ENCODE measurements at regions not wholly inside any gene's neighbourhood (a gene's known extent, or its start where the extent isn't known, plus 50 kb on each side); places are given as distances from the start of the nearest gene placed in this dataset.

DNA sequence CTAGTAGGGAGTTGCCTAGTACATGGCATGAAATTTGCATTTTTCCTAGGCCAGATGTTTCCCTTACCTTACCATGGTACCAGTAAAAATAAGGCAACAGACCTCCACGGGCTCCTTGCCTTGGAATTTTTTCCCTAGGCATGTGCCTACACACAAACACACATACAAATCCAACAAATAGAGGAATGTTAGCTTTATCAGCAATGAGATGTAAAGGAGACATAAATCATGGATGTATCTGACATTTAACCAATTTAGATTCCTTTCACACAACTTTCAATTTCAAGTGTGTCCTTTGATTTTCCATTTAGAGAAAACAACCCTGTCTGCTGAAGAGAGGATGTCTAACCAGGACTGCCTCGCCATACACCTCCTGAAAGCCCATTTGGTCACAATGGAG, 209.7 kb upstream of the SP4 start:
- TF ChIP-seq, protein P1, sequence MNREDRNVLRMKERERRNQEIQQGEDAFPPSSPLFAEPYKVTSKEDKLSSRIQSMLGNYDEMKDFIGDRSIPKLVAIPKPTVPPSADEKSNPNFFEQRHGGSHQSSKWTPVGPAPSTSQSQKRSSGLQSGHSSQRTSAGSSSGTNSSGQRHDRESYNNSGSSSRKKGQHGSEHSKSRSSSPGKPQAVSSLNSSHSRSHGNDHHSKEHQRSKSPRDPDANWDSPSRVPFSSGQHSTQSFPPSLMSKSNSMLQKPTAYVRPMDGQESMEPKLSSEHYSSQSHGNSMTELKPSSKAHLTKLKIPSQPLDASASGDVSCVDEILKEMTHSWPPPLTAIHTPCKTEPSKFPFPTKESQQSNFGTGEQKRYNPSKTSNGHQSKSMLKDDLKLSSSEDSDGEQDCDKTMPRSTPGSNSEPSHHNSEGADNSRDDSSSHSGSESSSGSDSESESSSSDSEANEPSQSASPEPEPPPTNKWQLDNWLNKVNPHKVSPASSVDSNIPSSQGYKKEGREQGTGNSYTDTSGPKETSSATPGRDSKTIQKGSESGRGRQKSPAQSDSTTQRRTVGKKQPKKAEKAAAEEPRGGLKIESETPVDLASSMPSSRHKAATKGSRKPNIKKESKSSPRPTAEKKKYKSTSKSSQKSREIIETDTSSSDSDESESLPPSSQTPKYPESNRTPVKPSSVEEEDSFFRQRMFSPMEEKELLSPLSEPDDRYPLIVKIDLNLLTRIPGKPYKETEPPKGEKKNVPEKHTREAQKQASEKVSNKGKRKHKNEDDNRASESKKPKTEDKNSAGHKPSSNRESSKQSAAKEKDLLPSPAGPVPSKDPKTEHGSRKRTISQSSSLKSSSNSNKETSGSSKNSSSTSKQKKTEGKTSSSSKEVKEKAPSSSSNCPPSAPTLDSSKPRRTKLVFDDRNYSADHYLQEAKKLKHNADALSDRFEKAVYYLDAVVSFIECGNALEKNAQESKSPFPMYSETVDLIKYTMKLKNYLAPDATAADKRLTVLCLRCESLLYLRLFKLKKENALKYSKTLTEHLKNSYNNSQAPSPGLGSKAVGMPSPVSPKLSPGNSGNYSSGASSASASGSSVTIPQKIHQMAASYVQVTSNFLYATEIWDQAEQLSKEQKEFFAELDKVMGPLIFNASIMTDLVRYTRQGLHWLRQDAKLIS (CRISPR knock-in tag; IDR thresholded peaks at IDR 0.05; ENCODE audit: borderline replicate concordance) = no peak
- TF ChIP-seq MYBL2 (CRISPR knock-in tag; IDR thresholded peaks at IDR 0.05) = no peak
- TF ChIP-seq, protein P2, sequence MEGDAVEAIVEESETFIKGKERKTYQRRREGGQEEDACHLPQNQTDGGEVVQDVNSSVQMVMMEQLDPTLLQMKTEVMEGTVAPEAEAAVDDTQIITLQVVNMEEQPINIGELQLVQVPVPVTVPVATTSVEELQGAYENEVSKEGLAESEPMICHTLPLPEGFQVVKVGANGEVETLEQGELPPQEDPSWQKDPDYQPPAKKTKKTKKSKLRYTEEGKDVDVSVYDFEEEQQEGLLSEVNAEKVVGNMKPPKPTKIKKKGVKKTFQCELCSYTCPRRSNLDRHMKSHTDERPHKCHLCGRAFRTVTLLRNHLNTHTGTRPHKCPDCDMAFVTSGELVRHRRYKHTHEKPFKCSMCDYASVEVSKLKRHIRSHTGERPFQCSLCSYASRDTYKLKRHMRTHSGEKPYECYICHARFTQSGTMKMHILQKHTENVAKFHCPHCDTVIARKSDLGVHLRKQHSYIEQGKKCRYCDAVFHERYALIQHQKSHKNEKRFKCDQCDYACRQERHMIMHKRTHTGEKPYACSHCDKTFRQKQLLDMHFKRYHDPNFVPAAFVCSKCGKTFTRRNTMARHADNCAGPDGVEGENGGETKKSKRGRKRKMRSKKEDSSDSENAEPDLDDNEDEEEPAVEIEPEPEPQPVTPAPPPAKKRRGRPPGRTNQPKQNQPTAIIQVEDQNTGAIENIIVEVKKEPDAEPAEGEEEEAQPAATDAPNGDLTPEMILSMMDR (IDR thresholded peaks at IDR 0.05) = no peak
- TF ChIP-seq MXD4 (CRISPR knock-in tag; IDR thresholded peaks at IDR 0.05; ENCODE audit: borderline replicate concordance) = no peak
- TF ChIP-seq, protein P3, sequence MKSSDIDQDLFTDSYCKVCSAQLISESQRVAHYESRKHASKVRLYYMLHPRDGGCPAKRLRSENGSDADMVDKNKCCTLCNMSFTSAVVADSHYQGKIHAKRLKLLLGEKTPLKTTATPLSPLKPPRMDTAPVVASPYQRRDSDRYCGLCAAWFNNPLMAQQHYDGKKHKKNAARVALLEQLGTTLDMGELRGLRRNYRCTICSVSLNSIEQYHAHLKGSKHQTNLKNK (CRISPR knock-in tag; IDR thresholded peaks at IDR 0.05) = no peak
- no peak for TF ChIP-seq SMAD3 (CRISPR knock-in tag; IDR thresholded peaks at IDR 0.05; ENCODE audit: borderline replicate concordance)
- TF ChIP-seq, protein P4, sequence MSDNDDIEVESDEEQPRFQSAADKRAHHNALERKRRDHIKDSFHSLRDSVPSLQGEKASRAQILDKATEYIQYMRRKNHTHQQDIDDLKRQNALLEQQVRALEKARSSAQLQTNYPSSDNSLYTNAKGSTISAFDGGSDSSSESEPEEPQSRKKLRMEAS (CRISPR knock-in tag; IDR thresholded peaks at IDR 0.05) = no peak
- TF ChIP-seq, protein P5, sequence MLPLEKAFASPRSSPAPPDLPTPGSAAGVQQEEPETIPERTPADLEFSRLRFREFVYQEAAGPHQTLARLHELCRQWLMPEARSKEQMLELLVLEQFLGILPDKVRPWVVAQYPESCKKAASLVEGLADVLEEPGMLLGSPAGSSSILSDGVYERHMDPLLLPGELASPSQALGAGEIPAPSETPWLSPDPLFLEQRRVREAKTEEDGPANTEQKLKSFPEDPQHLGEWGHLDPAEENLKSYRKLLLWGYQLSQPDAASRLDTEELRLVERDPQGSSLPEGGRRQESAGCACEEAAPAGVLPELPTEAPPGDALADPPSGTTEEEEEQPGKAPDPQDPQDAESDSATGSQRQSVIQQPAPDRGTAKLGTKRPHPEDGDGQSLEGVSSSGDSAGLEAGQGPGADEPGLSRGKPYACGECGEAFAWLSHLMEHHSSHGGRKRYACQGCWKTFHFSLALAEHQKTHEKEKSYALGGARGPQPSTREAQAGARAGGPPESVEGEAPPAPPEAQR (CRISPR knock-in tag; IDR thresholded peaks at IDR 0.05) = no peak
- TF ChIP-seq NFYB (CRISPR knock-in tag; conservative IDR thresholded peaks at IDR 0.05; ENCODE audit: low read depth) = no peak
- TF ChIP-seq, protein P6, sequence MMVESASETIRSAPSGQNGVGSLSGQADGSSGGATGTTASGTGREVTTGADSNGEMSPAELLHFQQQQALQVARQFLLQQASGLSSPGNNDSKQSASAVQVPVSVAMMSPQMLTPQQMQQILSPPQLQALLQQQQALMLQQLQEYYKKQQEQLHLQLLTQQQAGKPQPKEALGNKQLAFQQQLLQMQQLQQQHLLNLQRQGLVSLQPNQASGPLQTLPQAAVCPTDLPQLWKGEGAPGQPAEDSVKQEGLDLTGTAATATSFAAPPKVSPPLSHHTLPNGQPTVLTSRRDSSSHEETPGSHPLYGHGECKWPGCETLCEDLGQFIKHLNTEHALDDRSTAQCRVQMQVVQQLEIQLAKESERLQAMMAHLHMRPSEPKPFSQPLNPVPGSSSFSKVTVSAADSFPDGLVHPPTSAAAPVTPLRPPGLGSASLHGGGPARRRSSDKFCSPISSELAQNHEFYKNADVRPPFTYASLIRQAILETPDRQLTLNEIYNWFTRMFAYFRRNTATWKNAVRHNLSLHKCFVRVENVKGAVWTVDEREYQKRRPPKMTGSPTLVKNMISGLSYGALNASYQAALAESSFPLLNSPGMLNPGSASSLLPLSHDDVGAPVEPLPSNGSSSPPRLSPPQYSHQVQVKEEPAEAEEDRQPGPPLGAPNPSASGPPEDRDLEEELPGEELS (CRISPR knock-in tag; IDR thresholded peaks at IDR 0.05) = no peak
- TF ChIP-seq CBFB (CRISPR knock-in tag; IDR thresholded peaks at IDR 0.05; ENCODE audit: low read depth) = no peak
